ENCODE measurements at regions not wholly inside any gene's neighbourhood (a gene's known extent, or its start where the extent isn't known, plus 50 kb on each side); places are given as distances from the start of the nearest gene placed in this dataset.

DNA sequence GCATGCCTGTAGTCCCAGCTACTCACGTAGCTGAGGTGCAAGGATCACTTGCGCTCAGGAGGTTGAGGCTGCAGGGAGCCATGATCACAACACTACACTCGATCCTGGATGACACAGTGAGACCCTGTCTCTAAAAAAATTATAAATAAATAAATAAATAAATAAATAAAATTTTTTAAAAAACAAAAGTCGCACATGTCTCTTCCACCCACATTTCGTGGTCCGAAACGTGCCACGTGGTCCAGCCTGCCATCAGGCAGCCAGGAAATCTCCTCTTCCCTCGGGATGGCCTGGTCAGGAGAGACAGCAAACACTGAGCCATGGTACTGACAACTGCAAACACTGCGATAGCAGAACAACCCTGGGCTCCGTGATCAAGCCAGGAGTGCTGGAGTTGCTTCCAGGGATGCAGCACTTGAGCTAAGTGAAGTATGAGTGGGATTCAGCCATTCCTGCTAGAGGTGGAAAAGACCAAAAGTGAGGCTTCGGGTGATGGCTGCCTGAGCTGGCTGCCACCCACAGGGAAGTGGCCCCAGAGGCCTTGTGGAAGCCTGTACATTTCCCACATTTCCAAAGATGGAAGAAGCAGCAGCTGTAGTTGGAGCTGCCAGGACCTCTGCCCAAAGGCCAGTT is 193.1 kb downstream of the SMAD2 start:
- TF ChIP-seq, protein P1, sequence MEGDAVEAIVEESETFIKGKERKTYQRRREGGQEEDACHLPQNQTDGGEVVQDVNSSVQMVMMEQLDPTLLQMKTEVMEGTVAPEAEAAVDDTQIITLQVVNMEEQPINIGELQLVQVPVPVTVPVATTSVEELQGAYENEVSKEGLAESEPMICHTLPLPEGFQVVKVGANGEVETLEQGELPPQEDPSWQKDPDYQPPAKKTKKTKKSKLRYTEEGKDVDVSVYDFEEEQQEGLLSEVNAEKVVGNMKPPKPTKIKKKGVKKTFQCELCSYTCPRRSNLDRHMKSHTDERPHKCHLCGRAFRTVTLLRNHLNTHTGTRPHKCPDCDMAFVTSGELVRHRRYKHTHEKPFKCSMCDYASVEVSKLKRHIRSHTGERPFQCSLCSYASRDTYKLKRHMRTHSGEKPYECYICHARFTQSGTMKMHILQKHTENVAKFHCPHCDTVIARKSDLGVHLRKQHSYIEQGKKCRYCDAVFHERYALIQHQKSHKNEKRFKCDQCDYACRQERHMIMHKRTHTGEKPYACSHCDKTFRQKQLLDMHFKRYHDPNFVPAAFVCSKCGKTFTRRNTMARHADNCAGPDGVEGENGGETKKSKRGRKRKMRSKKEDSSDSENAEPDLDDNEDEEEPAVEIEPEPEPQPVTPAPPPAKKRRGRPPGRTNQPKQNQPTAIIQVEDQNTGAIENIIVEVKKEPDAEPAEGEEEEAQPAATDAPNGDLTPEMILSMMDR (IDR thresholded peaks at IDR 0.05 in 4 of 5, conservative IDR thresholded peaks at IDR 0.05 in 1 of 5), result no peak
- TF ChIP-seq POLR2A (IDR thresholded peaks at IDR 0.05), result no peak

Data from gastrocnemius medialis (tissue), 4 donors.